ENCODE measurements at regions not wholly inside any gene's neighbourhood (a gene's known extent, or its start where the extent isn't known, plus 50 kb on each side); places are given as distances from the start of the nearest gene placed in this dataset.

GRCh38 chr4:60187428-60187827 lies 1012.7 kb upstream of the ADGRL3 start:
- ATAC-seq (no peak), DNase-seq (peak in 1 of 3 donors; percentile 6)
- Histone ChIP-seq H3K9me3 (ENCODE audit: control insufficient read depth, low read length) (no peaks in the 10 kb centered on the region), H3K27me3 (ENCODE audit: control insufficient read depth, insufficient read depth) (no peaks in the 10 kb centered on the region), H3K27ac (ENCODE audit: low read length) (no peak overlapping the region), H3K4me3 (ENCODE audit: low read length) (no peak overlapping the region), H3K4me1 (ENCODE audit: control insufficient read depth, insufficient read depth, low read length) (no peaks in the 10 kb centered on the region)
- intact Hi-C loops (cut with DNase I) = no loop called here
- 93% methylated on average over 3 of the region's 3 CpGs for WGBS

GRCh38 chr4:60189286-60189685 lies 1010.8 kb upstream of the ADGRL3 start:
- Histone ChIP-seq H3K27ac (ENCODE audit: low read length) (no peak overlapping the region), H3K4me1 (ENCODE audit: control insufficient read depth, insufficient read depth, low read length) (no peaks in the 10 kb centered on the region), H3K9me3 (ENCODE audit: control insufficient read depth, low read length) (no peaks in the 10 kb centered on the region), H3K27me3 (ENCODE audit: control insufficient read depth, insufficient read depth) (no peaks in the 10 kb centered on the region), H3K4me3 (ENCODE audit: low read length) (no peak overlapping the region)
- intact Hi-C loops (cut with DNase I) = no loop called here
- DNase-seq (no peak), ATAC-seq (no peak)
- 83% methylated on average over 5 of the region's 5 CpGs for WGBS

- DNase-seq (no peak), ATAC-seq (no peak)
- WGBS = 86% methylated on average over 1 of the region's 1 CpG
These were observed 1005.9 kb upstream of the ADGRL3 start for GRCh38 chr4:60194214-60194613.

GRCh38 chr4:60195256-60195655 lies 1004.9 kb upstream of the ADGRL3 start:
- H3K9me3 ChIP-seq (ENCODE audit: control insufficient read depth, low read length) = no peaks in the 10 kb centered on the region
- ATAC-seq (no peak), DNase-seq (no peak)
- H3K27me3 ChIP-seq (ENCODE audit: control insufficient read depth, insufficient read depth) = no peaks in the 10 kb centered on the region
- WGBS = 43% methylated on average over 2 of the region's 2 CpGs
- H3K4me3 ChIP-seq (ENCODE audit: low read length) = no peak overlapping the region
- intact Hi-C loops (cut with DNase I) = no loop called here
- no peak overlapping the region for H3K27ac ChIP-seq (ENCODE audit: low read length)
- H3K4me1 ChIP-seq (ENCODE audit: control insufficient read depth, insufficient read depth, low read length) = no peaks in the 10 kb centered on the region

More at GRCh38 chr4:60194214-60194613, 1005.9 kb upstream of the ADGRL3 start:
- H3K27me3 ChIP-seq (ENCODE audit: control insufficient read depth, insufficient read depth) = no peaks in the 10 kb centered on the region
- intact Hi-C loops (cut with DNase I) = no loop called here
- H3K9me3 ChIP-seq (ENCODE audit: control insufficient read depth, low read length) = no peaks in the 10 kb centered on the region
- H3K4me3 ChIP-seq (ENCODE audit: low read length) = no peak overlapping the region
- no peaks in the 10 kb centered on the region for H3K4me1 ChIP-seq (ENCODE audit: control insufficient read depth, insufficient read depth, low read length)
- no peak overlapping the region for H3K27ac ChIP-seq (ENCODE audit: low read length)

- ATAC-seq = no peak
- H3K27me3 ChIP-seq (ENCODE audit: control insufficient read depth, insufficient read depth) = no peaks in the 10 kb centered on the region
- H3K4me1 ChIP-seq (ENCODE audit: control insufficient read depth, insufficient read depth, low read length) = no peaks in the 10 kb centered on the region
- H3K9me3 ChIP-seq (ENCODE audit: control insufficient read depth, low read length) = no peaks in the 10 kb centered on the region
- no peak overlapping the region for H3K4me3 ChIP-seq (ENCODE audit: low read length)
- no peak overlapping the region for H3K27ac ChIP-seq (ENCODE audit: low read length)
- intact Hi-C loops (cut with DNase I) = no loop called here
- peak; percentile 28 to 52 (median 29) for DNase-seq
- 8% methylated on average over 3 of the region's 3 CpGs for WGBS
These were observed 999.0 kb upstream of the ADGRL3 start for GRCh38 chr4:60201052-60201673.

GRCh38 chr4:60209588-60209987 lies 990.5 kb upstream of the ADGRL3 start:
- no peaks in the 10 kb centered on the region for H3K27me3 ChIP-seq (ENCODE audit: control insufficient read depth, insufficient read depth)
- ATAC-seq = no peak
- intact Hi-C loops (cut with DNase I) = no loop called here
- H3K9me3 ChIP-seq (ENCODE audit: control insufficient read depth, low read length) = no peaks in the 10 kb centered on the region
- H3K27ac ChIP-seq (ENCODE audit: low read length) = no peak overlapping the region
- no peak for DNase-seq
- no peaks in the 10 kb centered on the region for H3K4me1 ChIP-seq (ENCODE audit: control insufficient read depth, insufficient read depth, low read length)
- WGBS = 80% methylated on average over 1 of the region's 1 CpG
- no peak overlapping the region for H3K4me3 ChIP-seq (ENCODE audit: low read length)

GRCh38 chr4:60215906-60216305 lies 984.2 kb upstream of the ADGRL3 start:
- 95% methylated on average over 2 of the region's 2 CpGs for WGBS
- no peaks in the 10 kb centered on the region for H3K4me1 ChIP-seq (ENCODE audit: control insufficient read depth, insufficient read depth, low read length)
- H3K27me3 ChIP-seq (ENCODE audit: control insufficient read depth, insufficient read depth) = no peaks in the 10 kb centered on the region
- intact Hi-C loops (cut with DNase I) = no loop called here
- no peak for ATAC-seq
- DNase-seq = no peak
- no peaks in the 10 kb centered on the region for H3K9me3 ChIP-seq (ENCODE audit: control insufficient read depth, low read length)
- H3K4me3 ChIP-seq (ENCODE audit: low read length) = no peak overlapping the region
- H3K27ac ChIP-seq (ENCODE audit: low read length) = no peak overlapping the region

- WGBS = 24% methylated on average over 1 of the region's 1 CpG
- Histone ChIP-seq H3K27ac (ENCODE audit: low read length) (no peak overlapping the region), H3K27me3 (ENCODE audit: control insufficient read depth, insufficient read depth) (no peaks in the 10 kb centered on the region), H3K4me3 (ENCODE audit: low read length) (no peak overlapping the region), H3K4me1 (ENCODE audit: control insufficient read depth, insufficient read depth, low read length) (no peaks in the 10 kb centered on the region), H3K9me3 (ENCODE audit: control insufficient read depth, low read length) (no peaks in the 10 kb centered on the region)
- DNase-seq = no peak
- no peak for ATAC-seq
- intact Hi-C loops (cut with DNase I) = no loop called here
These were observed 983.4 kb upstream of the ADGRL3 start for GRCh38 chr4:60216752-60217151.

GRCh38 chr4:60221866-60222265 lies 978.3 kb upstream of the ADGRL3 start:
- Histone ChIP-seq H3K27ac (ENCODE audit: low read length) (no peak overlapping the region), H3K9me3 (ENCODE audit: control insufficient read depth, low read length) (no peaks in the 10 kb centered on the region), H3K4me3 (ENCODE audit: low read length) (no peak overlapping the region), H3K27me3 (ENCODE audit: control insufficient read depth, insufficient read depth) (no peaks in the 10 kb centered on the region), H3K4me1 (ENCODE audit: control insufficient read depth, insufficient read depth, low read length) (no peaks in the 10 kb centered on the region)
- DNase-seq (no peak), ATAC-seq (no peak)
- intact Hi-C loops (cut with DNase I) = no loop called here
- WGBS = 87% methylated on average over 5 of the region's 5 CpGs

GRCh38 chr4:60223208-60223923 lies 976.8 kb upstream of the ADGRL3 start:
- intact Hi-C loops (cut with DNase I) = no loop called here
- H3K9me3 ChIP-seq (ENCODE audit: control insufficient read depth, low read length) = no peaks in the 10 kb centered on the region
- 65% methylated on average over 3 of the region's 3 CpGs for WGBS

GRCh38 chr4:60241866-60242265 lies 958.3 kb upstream of the ADGRL3 start:
- intact Hi-C loops (cut with DNase I) = no loop called here
- ATAC-seq (no peak), DNase-seq (no peak)
- no peaks in the 10 kb centered on the region for H3K27me3 ChIP-seq (ENCODE audit: control insufficient read depth, insufficient read depth)
- H3K9me3 ChIP-seq (ENCODE audit: control insufficient read depth, low read length) = no peaks in the 10 kb centered on the region
- no peak overlapping the region for H3K4me3 ChIP-seq (ENCODE audit: low read length)
- no peak overlapping the region for H3K27ac ChIP-seq (ENCODE audit: low read length)
- WGBS = 63% methylated on average over 4 of the region's 4 CpGs
- no peaks in the 10 kb centered on the region for H3K4me1 ChIP-seq (ENCODE audit: control insufficient read depth, insufficient read depth, low read length)

More at GRCh38 chr4:60223208-60223923, 976.8 kb upstream of the ADGRL3 start:
- Histone ChIP-seq H3K4me3 (ENCODE audit: low read length) (no peak overlapping the region), H3K27me3 (ENCODE audit: control insufficient read depth, insufficient read depth) (no peaks in the 10 kb centered on the region), H3K4me1 (ENCODE audit: control insufficient read depth, insufficient read depth, low read length) (no peaks in the 10 kb centered on the region), H3K27ac (ENCODE audit: low read length) (no peak overlapping the region)
- no peak for DNase-seq
- no peak for ATAC-seq
